GM19043 (cell line): ENCODE measurements at regions not wholly inside any gene's neighbourhood (a gene's known extent, or its start where the extent isn't known, plus 50 kb on each side); places are given as distances from the start of the nearest gene placed in this dataset.
"Not testable (repeated sequence)": the region's sequence is repeated elsewhere in the genome, so short reads cannot be mapped to it uniquely, and the experiment has no call there.

Experiments used
- ATAC-seq: cut with Tn5 transposase; IDR thresholded peaks from one replicate; pipeline ENCODE4 v1.9.1; 2021; ENCODE audit warnings: low read depth; ENCODE audit not compliant: unreplicated experiment

DNA sequence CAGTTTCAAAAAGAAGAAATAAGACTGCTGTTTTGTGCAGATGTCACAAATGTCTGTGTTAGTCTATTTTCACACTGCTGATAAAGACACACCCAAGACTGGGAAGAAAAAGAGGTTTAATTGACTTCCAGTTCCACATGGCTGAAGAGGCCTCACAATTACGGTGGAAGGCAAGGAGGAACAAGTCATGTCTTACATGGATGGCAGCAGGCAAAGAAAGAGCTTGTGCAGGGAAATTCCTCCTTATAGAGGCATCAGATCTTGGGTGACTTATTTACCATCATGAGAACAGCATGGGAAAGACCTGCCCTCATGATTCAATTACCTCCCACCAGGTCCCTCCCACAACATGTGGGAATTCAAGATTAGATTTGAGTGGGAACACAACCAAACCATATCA is 527.7 kb upstream of the KCND2 start:
- not testable (repeated sequence) for ATAC-seq

DNA sequence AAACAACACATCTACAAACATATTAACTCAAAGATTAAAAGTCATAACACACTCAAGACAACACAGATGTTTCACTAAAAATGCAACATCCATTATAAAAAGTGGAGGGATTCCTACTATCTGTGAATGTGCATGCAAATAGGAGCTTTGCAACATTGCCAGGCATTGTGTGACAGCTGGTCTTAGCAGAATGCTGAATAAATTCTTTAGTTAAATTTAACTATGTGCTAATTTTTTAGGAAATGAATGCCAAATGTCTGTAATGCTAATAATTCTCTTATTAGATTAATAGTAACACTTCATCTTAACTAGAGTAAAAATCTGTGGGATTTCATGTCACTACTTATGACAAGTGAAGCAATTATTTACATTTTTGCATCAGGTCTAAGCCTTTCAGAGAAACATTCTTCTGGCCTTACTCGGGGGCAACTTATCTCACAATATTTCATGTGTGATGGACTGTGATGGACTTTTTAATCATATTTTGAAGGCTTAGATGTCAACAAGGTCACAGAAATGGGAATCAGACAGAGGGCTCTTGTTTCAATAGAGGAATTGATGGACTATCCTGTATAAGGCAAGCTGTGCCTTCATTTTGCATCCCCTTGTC is 524.6 kb upstream of the KCND2 start:
- ATAC-seq: no peak

DNA sequence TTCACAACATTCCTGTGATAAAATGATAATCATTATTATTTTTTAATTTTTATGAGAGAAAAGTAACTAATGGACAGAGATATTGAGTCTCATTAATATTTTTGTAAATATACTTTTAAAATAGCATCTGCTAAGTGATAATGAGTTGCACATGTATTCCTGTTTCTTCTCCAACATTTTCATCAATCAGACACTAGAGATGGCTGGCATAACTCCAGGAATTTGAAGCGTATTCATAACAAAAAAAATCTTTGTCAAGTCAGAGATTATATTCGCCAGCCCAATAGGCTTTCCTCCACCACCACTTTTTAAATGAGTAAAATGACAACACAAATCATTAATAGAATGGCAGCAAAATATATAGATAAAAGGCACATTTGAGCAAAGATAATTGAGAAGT is 524.0 kb upstream of the KCND2 start:
- no peak for ATAC-seq

DNA sequence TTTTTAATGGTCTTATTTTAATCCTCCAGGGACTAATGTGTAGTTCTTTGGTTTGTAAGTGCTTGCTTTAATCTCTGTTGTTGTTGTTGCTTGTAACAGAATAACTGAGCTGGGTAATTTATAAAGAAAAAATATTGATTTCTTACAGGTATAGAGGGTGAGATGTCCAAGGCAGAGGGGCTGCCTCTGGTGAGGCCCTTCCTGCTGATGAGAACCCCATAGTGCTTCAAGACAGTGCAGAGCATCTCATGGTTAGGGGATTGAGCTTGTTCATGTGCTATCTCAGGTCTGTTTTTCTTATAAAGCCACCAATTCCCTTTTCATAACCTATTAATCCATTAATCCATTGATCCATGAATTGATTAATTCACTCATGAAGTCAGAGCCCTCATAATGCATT is 516.3 kb upstream of the KCND2 start:
- ATAC-seq: no peak

DNA sequence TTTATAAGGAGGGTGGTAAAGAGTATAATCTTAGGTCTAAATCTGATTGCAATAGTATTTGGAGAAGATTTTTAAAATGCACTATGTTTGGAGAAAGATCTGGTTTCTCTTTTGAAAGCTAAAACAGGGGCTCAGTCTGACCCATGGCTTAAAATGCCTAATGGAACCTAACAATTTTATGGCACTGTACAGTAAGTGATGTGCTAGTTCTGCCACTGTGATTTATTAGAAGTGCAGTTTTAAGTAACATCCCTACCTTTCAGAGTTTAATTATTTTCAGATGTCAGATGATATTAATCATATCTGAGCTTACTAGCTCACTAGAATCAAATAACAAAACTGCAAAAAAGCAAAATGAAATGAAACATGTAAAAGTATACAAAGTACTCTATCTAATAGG is 514.7 kb upstream of the KCND2 start:
- ATAC-seq: no peak

DNA sequence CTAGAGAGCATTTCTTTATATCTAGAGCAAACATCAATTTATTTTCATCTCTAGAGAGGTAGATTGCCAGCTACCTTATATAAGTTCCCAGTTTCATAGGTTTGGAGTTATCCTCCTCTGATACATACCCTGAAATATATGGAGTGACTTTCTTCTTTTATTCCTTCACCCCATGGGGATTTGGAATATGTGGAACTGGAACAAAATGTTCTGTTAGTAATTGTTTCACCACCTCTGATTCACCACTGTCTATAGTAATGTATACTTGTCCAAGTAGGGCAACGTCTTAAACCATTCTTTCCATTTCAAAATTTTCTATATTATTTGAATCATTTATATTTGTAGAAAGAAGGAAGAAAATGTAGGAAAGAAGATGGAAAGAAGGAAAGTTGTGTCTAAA is 511.2 kb upstream of the KCND2 start:
- ATAC-seq: no peak

DNA sequence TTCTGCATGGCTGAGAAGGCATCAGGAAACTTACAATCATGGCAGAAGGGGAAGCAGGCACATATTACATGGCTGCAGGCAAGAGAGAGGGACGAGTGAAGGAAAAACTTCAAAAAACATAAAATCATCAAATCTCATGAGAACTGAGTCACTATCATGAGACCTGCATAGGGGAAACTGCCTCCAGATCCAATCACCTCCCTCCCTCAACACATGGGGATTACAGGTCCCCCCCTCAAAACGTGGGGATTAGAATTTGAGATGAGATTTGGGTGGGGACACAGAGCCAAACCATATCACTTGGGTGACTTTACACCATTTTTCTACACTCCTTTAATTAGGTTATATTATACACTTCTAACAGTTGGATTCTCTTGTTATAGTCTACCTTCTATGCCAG is 490.7 kb upstream of the KCND2 start:
- no peak for ATAC-seq

DNA sequence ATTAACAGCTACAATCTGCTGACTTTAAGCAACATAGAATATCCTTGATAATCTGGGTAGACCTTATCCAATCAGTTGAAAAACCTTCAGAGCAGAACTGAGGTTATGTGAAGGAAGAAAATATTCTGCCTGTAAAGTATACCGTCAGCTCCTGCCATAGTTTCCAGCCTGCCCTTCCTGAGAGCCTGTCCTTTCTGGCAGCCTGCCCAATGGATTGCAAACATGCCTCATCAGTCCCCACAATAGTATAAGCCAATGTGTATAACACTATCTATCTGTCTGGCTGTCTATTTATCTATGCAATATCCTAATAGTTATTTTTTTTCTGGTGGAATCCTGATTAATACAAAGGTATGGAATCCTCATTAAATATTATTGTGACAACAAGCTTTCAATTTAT is 489.2 kb upstream of the KCND2 start:
- no peak for ATAC-seq

DNA sequence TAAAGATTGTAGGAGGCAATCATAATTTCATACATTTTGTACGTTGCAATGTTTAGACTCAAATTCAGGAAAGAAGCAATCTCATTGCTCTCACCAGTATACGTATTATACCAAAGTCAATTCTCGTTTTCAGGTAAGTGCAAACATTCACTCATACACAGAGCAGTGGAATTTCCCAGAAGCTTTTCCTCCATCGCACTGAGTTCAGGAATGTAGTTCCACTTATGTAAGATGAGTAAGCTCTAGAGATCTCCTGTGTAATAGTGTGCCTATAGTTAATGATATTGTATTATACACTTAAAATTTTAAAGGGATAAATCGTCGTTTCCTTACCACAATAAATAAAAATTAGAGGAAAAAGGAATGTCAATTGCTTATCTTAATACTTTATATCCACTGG is 470.8 kb upstream of the KCND2 start:
- no peak for ATAC-seq

DNA sequence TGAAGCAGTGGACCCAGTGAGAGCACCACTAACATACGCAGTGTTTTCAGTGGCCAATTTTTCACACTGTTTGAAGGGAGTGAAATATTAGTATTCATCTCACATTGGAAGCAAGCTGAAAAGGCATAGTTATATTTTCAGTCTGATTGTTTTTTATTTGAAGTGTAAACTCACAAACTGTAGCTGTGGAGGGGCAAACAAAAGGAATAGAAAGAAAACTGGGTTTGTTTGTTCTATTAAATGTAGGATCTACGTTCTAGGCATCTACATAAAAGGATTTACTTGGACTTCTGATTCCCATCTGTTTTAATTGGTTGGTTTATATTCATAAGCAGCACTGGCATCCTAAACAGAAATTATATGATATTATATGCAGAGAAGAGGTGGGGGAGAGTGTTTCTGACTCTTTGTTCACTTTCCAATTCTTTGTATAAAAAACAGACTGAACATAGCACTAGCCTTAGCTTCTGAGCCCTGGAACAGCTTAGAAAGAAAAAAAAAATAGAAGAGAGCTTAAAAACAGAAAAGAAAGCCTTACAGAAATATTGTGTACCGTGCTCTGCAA is 447.8 kb upstream of the KCND2 start:
- ATAC-seq: no peak

DNA sequence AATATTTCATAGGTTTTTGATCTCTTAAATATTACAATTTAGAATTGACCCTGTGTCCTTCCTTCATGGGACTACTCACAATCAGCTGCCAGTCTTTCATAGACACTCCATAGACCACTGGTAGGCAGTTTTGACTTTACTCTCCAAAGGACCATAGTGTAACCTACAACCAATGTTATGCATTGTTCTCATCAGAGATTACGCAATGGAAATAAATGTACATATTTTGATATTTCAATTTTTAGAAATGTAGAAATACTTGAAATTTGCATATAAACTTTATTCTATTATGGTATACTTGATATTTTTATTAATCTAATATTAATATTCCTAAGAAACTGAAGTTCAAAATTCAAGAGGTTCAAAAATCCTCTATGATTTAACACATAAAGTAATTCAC is 446.4 kb upstream of the KCND2 start:
- ATAC-seq: no peak

DNA sequence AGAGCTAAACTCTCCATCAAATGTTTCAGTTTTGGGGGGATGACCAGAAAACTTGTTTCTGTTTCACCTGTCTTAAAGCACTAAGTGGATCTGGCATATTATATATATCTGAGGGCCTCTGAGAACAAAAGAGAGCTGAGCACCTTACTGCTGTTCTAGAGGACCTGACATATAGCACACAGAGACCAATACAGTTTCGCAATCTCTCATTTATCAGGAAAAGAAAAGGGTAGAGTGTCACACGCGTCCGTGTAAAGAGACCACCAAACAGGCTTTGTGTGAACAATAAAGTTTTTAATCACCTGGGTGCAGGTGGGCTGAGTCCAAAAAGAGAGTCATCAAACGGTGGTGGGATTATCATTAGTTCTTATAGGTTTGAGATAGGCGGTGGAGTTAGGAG is 434.5 kb upstream of the KCND2 start:
- no peak for ATAC-seq

DNA sequence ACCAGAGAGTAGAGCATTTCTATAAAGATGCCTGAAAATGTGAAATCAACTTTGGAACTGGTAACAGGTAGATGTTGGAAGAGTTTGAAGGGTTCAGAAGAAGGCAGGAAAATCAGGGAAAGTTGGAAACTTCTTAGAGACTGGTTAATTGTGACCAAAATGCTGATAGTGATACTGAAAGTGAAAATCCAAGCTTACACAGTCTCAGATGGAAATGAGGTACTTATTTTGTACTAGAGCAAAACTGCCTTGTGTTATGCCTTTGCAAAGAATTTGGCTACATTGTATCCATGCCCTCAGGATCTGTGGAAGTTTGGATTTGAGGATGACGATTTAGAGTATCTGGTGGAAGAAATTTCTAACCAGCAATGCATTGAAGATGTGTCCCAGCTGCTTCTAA is 430.6 kb upstream of the KCND2 start:
- ATAC-seq: no peak

DNA sequence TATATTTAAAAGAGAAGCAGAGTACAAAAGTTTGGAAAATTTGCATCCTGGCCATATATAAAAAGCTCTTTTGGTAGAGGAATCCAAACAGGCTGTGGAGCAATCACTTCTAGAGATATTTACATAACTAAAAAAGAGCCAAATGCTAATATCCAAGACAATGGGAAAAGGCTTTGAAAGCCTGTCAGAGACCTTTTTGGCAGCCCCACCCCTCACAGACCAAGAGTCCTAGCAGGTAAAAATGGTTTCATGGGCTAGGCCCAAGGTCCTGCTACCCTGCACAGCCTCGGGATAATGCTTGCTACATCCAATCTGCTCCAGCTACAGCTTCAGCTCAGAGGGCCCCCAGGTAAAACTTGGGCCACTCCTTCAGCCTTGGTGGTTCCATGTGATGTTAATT is 430.2 kb upstream of the KCND2 start:
- ATAC-seq: no peak

DNA sequence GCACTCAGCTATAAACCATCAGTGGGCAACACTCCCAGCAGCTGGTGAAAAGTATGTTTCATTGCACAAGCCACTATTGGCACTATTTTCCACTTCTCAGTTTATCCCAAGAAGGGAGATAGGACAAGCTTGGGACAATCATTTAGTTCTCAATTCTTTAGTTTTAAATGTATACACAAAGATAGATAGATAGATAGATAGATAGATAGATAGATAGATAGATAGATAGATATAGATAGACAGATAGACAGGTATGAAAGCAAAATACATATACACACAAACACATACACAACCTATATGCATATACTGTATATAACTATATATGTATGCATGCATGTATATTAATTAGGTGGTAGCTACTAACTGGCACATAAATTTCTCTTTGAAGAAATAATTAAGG is 411.6 kb upstream of the KCND2 start:
- ATAC-seq: no peak

DNA sequence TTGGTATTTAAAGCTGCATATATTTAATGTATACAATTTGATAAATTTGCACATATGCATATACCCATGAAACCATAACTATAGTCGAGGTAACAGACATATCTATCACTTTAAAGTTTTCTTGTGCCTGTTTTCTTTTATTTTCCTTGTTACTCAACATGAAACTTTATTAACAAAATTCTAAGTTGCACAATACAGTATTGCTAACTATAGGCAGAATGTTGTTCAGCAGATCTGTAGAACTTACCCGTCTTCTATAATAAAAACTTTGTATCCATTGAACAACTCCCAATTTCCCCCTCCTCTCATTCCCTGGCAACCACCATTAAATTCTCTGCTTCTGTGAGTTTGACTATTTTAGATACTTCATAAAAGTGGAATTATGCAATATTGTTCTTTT is 404.6 kb upstream of the KCND2 start:
- no peak for ATAC-seq

DNA sequence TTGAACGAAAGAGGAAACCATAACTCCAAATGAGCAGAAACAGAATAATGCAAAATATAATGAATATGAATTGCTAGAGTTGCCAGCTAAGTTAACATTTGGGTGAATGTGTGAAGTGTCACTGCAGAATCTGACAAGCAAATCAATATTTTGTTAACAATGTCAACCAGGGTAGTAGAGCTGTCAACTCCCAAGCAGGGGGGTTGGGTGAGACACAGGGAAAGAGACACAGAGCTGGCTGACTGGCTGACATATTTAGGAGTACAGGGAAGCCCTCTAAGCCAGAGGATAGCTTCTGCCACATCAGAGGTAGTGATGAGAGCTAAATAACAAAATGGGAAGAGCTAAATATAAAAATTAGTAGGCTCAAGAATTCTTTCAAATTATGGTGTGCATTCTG is 393.1 kb upstream of the KCND2 start:
- ATAC-seq: no peak

DNA sequence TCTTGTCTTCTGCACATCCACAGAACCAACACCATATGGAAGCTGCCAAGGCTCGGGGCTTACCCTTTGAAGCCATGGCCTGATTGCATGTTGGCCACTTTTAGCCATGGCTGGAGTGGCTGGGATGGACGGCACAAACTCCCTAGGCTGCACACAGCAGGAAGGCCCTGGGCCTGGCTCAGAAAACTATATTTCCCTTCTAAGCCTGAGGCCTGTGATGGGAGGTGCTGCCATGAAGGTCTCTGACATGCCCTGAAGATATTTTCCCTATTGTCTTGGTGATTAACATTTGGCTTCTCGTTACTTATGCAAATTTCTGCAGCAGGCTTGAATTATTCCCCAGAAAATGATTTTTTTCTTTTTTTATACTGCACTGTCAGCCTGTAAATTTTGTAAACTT is 387.0 kb upstream of the KCND2 start:
- no peak for ATAC-seq

DNA sequence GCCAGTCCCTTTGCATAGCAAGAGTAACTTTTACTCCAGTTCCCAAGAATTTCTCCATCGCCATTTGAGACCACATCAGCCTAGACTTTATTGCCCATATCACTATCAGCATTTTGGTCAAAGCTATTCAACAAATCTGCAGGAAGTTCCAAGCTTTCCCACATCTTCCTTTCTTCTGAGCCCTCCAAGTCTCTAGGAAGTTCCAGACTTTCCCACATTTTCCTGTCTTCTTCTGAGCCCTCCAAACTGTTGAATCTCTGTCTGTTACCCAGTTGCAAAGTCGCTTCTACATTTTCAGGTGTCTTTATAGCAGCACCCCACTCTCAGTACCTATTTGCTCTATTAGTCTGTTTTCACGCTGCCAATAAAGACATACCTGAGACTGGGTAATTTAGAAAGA is 386.4 kb upstream of the KCND2 start:
- ATAC-seq: not testable (repeated sequence)

DNA sequence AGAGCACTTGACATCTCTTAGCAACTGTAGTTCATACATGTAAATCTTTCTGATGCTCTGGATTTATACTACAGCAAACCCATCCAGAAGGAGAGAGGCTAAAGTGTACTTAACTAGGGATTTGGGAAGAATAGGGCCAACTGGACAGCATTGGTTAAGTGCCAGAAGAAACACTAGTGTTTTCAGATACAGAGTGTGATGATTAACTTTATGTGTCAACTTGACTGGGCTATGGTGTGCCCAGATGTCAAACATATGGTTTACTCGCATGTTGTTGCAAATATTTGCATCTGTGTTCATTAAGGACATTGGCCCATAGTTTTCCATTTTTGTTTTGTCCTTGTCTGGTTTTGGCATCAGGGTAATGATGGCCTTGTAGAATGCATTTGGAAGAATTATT is 384.7 kb upstream of the KCND2 start:
- ATAC-seq: no peak

DNA sequence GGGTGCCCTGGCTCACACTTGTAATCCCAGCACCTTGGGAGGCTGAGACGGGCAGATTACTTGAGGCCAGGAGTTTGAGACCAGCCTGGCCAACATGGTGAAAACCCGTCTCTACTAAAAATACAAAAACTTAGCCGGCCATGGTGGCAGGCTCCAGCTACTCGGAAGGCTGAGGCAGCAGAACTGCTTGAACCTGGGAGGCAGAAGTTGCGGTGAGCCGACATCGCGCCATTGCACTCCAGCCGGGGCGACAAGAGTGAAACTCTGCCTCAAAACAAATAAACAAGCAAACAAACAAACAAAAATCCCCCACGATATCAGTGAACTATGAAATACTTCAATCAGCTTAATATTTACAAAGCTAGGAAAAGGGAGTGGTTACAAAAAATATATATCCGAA is 382.3 kb upstream of the KCND2 start:
- no peak for ATAC-seq

DNA sequence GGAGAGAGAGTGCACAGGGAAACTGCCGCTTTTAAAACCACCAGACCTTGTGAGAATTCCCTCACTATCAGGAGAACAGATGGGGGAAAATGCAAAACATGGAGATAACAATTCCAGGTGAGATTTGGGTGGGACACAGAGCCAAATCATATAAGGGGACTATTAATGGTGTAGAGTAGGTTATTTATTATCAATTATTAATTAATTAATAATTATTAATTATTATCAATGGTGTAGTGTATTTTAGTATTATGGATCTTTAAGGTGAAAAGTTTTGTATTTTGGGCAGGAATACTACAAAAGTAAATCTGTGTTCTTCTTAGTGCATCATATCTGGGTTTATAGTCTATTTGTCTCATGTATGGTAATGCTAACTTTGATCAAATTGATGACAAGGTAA is 377.7 kb upstream of the KCND2 start:
- ATAC-seq: no peak

DNA sequence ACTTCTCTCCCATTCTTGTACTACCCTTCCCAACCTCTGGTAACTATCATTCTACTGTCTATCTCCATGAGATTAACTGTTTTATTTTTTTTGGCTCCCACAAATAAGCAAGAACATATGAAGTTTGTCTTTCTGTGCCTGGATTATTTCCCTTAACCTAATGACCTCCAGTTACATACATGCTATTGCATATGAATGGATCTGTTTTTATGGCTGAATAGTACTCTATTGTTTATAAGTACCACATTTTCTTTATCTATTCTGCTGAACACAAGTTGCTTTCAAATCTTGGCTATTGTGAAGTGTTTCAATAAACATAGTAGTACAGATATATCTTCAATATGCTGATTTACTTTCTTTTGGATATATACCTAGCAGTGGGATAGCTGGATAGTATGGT is 376.6 kb upstream of the KCND2 start:
- no peak for ATAC-seq
